GM20000 (cell line): ENCODE measurements at regions not wholly inside any gene's neighbourhood (a gene's known extent, or its start where the extent isn't known, plus 50 kb on each side); places are given as distances from the start of the nearest gene placed in this dataset.
"Not testable (repeated sequence)": the region's sequence is repeated elsewhere in the genome, so short reads cannot be mapped to it uniquely, and the experiment has no call there.

Source experiments
- DNase-seq: peaks from one replicate; pipeline ENCODE4 v3.0.0; 2012; ENCODE audit warnings: low spot score
- TF ChIP-seq, protein P1 (sequence below): IDR thresholded peaks from 2 replicates; pipeline ENCODE4 v1.5.1; 2012; ENCODE audit warnings: mild to moderate bottlenecking, control low read depth; ENCODE audit errors: extremely low read depth, missing control alignments

DNA sequence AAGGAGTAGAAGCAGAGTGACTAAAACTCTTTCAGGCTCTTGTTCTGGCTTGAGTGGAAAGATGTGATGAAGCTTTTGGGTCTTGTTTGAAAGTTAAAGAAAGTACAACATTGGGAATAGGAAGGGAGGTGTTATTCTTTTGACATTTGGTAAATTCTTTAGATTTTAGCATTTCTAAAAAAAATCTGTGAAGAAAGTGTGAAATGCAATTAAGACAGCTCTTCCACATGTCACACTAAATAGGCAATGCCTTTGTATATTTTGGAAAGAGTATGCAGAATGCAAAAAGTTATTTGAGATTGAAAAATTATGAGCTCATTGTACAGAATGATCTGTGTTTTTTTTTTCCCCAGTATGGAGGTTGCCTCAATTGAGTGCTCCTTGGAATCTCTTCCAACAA, 532.2 kb upstream of the DPPA4 start:
- no peak for DNase-seq
- TF ChIP-seq, protein P1, sequence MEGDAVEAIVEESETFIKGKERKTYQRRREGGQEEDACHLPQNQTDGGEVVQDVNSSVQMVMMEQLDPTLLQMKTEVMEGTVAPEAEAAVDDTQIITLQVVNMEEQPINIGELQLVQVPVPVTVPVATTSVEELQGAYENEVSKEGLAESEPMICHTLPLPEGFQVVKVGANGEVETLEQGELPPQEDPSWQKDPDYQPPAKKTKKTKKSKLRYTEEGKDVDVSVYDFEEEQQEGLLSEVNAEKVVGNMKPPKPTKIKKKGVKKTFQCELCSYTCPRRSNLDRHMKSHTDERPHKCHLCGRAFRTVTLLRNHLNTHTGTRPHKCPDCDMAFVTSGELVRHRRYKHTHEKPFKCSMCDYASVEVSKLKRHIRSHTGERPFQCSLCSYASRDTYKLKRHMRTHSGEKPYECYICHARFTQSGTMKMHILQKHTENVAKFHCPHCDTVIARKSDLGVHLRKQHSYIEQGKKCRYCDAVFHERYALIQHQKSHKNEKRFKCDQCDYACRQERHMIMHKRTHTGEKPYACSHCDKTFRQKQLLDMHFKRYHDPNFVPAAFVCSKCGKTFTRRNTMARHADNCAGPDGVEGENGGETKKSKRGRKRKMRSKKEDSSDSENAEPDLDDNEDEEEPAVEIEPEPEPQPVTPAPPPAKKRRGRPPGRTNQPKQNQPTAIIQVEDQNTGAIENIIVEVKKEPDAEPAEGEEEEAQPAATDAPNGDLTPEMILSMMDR: no peak

DNA sequence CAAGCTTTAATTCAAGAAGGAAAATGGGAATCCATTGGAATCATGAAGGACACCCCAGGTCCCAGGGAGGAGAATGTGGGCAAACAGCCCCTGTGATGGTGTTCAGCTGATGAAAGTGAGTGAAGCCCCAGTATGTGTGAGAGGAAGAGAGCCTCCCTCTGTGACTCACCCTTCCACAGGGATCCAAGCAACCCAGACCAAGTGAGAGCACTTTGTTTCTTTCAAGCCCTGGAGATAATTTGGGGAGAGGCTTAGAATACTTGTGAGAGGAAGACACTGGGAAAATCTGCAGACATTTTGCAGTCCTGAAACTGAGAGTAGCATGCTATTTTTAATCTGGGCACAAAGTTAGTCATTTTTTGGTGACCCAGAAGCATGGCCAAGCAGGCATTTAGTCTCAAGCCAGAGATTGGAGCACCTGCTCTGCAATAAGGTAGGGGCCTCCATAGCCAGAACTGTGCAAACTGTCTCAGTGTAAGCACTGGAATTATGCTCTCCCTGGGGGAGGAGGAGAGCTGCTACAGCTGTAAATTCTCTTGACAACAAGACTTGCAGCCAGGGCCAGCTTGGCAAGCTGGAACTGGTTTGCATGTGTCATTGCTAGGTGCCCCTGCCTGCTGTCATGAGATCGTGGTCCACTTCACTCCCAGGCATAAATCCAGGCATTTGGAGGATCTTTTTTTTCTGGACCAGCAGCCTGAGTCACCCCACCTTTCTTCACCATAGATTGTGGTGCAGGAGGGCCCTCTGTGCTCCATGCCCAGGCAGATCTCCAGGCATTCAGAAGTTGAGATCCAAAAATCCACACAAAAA, 537.8 kb upstream of the DPPA4 start:
- DNase-seq: no peak
- TF ChIP-seq, protein P1: no peak

DNA sequence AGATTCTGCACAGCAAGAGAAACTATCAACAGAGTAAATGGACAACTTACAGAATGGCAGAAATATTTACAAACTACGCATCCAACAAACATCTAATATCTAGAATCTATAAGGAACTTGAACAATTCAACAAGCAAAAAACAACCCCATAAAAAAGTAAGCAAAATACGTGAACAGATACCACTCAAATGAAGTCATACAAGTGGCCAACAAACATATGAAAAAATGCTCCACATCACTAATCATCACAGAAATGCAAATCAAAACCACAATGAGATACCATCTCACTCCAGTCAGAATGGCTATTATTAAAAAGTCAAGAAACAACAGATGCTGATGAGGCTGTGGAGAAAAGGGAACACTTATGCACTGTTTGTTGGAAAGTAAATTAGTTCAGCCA, 540.3 kb upstream of the DPPA4 start:
- not testable (repeated sequence) for DNase-seq

DNA sequence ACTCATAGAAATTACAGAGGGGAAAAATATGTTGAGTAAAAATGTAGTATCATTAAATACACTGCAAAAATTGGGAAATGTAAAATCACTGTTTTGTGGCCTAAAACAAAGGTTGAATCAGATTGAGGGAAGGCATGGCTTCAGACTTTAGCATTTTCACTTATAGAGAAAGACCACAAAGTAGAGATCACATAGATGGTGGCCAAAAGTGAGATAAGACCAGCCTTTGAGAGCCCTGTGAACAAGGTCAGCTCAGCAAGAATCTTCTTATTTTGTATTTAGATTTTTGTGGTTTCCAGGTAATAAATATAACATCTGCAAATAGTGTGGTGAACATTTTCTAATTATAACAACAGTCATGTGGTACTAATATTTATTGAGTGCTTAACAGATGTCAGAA, 544.8 kb upstream of the DPPA4 start:
- TF ChIP-seq, protein P1: no peak
- DNase-seq: no peak

DNA sequence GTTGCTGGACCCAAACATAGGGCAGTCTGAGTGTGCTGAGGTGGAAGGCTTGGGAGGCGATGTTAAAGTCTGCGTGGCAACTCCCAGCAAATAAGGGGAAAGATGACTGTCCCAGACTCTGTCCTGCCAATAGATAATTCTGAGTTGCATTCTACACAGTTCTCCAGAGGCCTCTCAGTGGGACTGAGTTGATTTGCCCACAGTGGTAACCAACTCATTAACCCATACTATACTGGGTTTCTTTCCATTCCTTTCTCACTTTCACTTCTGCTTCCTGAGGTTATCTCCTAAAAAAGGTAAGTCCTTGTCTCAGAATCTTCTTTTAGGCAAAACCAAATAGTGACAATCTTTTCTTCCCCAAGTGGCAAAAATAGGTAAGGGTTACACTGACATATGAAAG, 549.9 kb upstream of the DPPA4 start:
- DNase-seq: no peak
- TF ChIP-seq, protein P1: no peak

DNA sequence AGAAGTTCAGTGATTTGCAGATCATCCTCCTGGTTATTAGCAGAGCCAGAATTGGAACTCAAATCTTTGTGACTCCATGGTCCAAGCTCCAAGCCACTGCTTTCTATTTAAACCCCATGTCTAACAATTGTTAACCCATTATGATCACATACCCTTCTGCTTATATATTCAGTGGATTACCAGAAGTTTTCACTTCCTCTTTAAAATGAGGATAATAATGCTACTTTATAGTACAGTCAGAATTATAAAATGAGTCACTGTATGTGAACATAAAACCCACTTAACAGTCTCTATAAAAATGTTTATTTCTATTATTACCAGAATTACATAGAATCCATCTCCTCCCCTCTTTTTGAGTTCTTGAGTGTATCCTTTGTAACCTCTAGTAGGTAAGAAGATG, 550.7 kb upstream of the DPPA4 start:
- DNase-seq: no peak
- TF ChIP-seq, protein P1: no peak

DNA sequence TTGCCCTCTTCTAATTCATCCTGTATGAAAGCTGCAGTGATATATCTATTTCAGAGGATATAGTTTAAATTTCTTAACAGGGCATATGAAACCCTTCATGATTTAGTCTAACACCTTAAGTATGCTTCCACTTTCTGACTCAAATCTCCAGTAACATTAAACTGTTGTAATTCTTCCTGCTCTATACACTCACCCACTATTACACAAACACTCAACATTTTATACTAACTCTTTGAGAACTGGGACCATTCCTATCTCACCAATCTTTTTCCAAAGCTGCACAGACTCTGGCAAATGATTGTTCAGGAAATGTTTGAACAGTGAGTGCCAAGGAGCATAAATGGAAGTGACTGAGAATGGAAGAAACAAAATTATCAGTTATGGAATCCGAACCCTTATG, 560.4 kb upstream of the DPPA4 start:
- TF ChIP-seq, protein P1: no peak
- no peak for DNase-seq

DNA sequence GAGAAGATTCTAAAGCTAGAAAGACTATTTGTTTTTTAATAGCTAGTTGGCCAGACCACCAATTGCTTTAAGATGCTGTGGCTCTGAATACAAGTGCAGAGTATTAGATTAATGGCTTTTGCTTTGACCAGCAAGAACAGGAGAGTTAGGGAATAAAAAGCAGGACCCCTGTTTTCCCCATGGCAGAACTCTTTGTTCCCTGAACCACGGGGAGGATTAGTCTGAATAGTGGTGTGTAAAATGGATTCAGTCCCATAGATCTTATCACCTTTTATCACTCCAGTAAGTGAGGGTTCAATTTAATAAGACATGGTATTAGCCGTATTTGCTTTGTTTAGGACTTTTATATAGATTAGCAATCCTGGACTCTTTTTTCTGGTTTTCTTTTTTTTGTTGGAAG, 562.6 kb upstream of the DPPA4 start:
- TF ChIP-seq, protein P1: no peak
- no peak for DNase-seq
